ES-I3 (cell line): ENCODE measurements at regions not wholly inside any gene's neighbourhood (a gene's known extent, or its start where the extent isn't known, plus 50 kb on each side); places are given as distances from the start of the nearest gene placed in this dataset.

Experiments used
- H3K36me3 ChIP-seq: 2 replicates; pipeline ENCODE4 v1.6.1; 2013; ENCODE audit warnings: mild to moderate bottlenecking, low read length, control low read depth, moderate library complexity; ENCODE audit not compliant: insufficient read depth
- H3K4me1 ChIP-seq: 2 replicates; pipeline ENCODE4 v1.6.1; 2013; ENCODE audit warnings: mild to moderate bottlenecking, control low read depth, low read length; ENCODE audit not compliant: insufficient read depth
- H3K9ac ChIP-seq: 2 replicates; pipeline ENCODE4 v1.6.1; 2013; ENCODE audit warnings: low read depth, mild to moderate bottlenecking, low read length, moderate library complexity
- H3K9me3 ChIP-seq: 2 replicates; pipeline ENCODE4 v1.6.1; 2013; ENCODE audit warnings: mild to moderate bottlenecking, low read length, moderate library complexity; ENCODE audit not compliant: control insufficient read depth, insufficient read depth

- no peaks in the 10 kb centered on the region for H3K4me1 ChIP-seq
- no peak overlapping the region for H3K9ac ChIP-seq
- no peaks in the 10 kb centered on the region for H3K36me3 ChIP-seq
- H3K9me3 ChIP-seq, result no peaks in the 10 kb centered on the region
These were observed 341.0 kb upstream of the USP24 start for GRCh38 chr1:55555956-55556725.

- Histone ChIP-seq H3K4me1 (no peaks in the 10 kb centered on the region), H3K36me3 (no peaks in the 10 kb centered on the region), H3K9me3 (no peaks in the 10 kb centered on the region), H3K9ac (no peak overlapping the region)
These were observed 339.4 kb upstream of the USP24 start for GRCh38 chr1:55554611-55555010.

DNA sequence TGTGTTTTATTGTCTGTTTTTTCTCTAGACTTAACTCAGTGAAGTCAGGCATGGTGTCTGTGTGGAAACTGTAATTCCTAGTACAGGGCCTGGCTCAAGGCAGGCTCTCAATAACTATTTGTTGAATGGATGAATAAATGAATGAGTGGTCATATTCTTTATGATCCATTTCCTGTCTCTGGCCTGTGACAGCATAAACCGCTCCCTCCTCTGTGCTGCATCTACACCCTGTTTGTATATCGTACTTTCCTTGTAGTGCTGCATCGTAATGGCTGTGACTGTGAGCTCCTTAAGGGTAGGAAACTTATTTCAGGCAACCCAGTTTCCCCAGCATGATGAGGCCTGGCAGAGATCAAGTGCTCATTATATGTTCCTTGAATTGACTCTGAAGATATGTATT, 337.5 kb upstream of the USP24 start:
- no peaks in the 10 kb centered on the region for H3K4me1 ChIP-seq
- no peaks in the 10 kb centered on the region for H3K36me3 ChIP-seq
- H3K9ac ChIP-seq, result no peak overlapping the region
- no peaks in the 10 kb centered on the region for H3K9me3 ChIP-seq

GRCh38 chr1:55547405-55547804, 332.2 kb upstream of the USP24 start:
- H3K4me1 ChIP-seq, result no peaks in the 10 kb centered on the region
- H3K9ac ChIP-seq, result no peak overlapping the region
- H3K36me3 ChIP-seq, result no peaks in the 10 kb centered on the region
- no peaks in the 10 kb centered on the region for H3K9me3 ChIP-seq

DNA sequence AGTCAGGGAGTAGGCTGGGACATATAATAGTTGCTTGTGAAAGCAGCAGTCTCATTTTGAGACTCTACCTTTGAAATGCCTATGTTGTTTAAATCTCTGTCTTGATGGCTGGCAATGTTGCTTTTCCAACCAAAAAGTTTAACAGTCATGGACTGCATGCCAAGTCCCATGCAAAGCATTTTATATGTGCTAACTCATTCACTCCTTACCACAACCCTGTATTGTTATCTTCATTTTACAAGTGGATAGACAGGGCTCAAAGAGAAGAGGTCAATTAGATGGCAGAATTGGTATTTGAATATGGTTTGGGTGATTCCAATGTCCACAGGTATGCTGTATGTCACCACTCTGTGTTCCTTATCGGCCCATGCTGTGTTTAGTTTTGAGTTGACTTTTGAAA, 331.4 kb upstream of the USP24 start:
- Histone ChIP-seq H3K36me3 (no peaks in the 10 kb centered on the region), H3K4me1 (no peaks in the 10 kb centered on the region), H3K9me3 (no peaks in the 10 kb centered on the region), H3K9ac (no peak overlapping the region)

- no peaks in the 10 kb centered on the region for H3K36me3 ChIP-seq
- H3K9ac ChIP-seq, result no peak overlapping the region
- no peaks in the 10 kb centered on the region for H3K9me3 ChIP-seq
- no peaks in the 10 kb centered on the region for H3K4me1 ChIP-seq
These were observed 329.7 kb upstream of the USP24 start for GRCh38 chr1:55544826-55545225.

GRCh38 chr1:55542901-55543504, 327.8 kb upstream of the USP24 start:
- Histone ChIP-seq H3K9me3 (no peaks in the 10 kb centered on the region), H3K9ac (no peak overlapping the region), H3K36me3 (no peaks in the 10 kb centered on the region), H3K4me1 (no peaks in the 10 kb centered on the region)

DNA sequence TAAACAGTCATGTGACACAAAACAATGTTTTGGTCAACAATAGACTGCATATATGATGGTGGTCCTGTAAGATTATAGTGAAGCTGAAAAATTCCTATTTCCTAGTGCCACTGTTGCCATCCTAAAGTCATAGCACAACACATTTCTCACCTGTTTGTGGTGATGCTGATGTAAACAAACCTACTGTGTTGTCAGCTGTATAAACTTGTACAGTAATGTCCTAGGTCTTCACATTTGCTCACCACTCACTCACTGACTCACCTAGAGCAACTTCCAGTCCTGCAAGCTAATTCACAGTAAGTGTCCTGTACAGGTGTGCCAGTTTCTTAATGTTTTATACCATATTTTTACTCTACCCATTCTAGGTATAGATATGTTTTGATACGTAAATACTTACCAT, 326.1 kb upstream of the USP24 start:
- H3K9me3 ChIP-seq, result no peaks in the 10 kb centered on the region
- no peak overlapping the region for H3K9ac ChIP-seq
- H3K36me3 ChIP-seq, result no peaks in the 10 kb centered on the region
- no peaks in the 10 kb centered on the region for H3K4me1 ChIP-seq

DNA sequence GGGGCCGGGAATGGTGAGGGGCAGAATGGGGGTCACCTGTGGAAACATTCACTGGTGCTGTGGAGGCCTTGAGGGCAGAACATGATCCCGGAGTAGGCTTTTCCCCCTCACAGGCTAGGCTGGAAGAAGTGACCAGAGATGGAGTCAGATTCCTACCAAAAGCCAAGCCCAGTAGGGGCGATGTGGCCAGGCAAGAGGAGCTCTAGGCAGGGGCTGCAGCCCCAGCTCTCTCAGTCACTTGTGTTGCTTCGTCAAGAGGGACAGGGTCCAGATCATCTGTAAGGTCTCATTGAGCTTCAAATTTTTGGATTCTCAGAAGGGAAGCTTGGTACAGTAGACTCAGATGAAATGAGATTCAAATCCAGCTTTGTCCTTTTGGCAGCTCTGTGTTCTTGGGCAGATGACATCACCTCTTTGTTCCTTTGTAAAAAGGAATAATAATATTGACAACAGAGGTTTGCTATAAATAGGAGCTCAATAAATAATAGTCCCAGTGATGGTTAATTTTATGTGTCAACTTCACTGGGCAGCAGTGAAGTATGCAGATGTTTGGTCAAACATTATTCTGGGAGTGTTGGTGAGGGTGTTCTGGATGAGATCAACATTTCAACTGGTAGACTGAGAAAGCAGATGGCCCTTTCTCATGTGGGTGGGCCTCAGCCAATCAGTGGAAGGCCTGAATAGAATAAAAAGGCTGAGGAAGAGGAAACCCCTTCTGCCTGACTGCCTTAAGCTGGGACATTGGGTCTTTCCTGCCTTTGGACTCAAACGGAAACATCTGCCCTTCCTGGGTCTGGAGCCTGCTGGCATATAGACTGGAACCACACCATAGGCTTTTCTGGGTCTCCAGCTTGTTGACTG, 324.7 kb upstream of the USP24 start:
- no peaks in the 10 kb centered on the region for H3K36me3 ChIP-seq
- H3K9me3 ChIP-seq, result no peaks in the 10 kb centered on the region
- H3K4me1 ChIP-seq, result no peaks in the 10 kb centered on the region
- no peak overlapping the region for H3K9ac ChIP-seq

- H3K9me3 ChIP-seq, result no peaks in the 10 kb centered on the region
- H3K9ac ChIP-seq, result no peak overlapping the region
- no peaks in the 10 kb centered on the region for H3K36me3 ChIP-seq
- H3K4me1 ChIP-seq, result no peaks in the 10 kb centered on the region
These were observed 323.3 kb upstream of the USP24 start for GRCh38 chr1:55538428-55538827.

- Histone ChIP-seq H3K9me3 (no peaks in the 10 kb centered on the region), H3K36me3 (no peaks in the 10 kb centered on the region), H3K9ac (no peak overlapping the region), H3K4me1 (no peaks in the 10 kb centered on the region)
These were observed 321.3 kb upstream of the USP24 start for GRCh38 chr1:55536545-55536865.

DNA sequence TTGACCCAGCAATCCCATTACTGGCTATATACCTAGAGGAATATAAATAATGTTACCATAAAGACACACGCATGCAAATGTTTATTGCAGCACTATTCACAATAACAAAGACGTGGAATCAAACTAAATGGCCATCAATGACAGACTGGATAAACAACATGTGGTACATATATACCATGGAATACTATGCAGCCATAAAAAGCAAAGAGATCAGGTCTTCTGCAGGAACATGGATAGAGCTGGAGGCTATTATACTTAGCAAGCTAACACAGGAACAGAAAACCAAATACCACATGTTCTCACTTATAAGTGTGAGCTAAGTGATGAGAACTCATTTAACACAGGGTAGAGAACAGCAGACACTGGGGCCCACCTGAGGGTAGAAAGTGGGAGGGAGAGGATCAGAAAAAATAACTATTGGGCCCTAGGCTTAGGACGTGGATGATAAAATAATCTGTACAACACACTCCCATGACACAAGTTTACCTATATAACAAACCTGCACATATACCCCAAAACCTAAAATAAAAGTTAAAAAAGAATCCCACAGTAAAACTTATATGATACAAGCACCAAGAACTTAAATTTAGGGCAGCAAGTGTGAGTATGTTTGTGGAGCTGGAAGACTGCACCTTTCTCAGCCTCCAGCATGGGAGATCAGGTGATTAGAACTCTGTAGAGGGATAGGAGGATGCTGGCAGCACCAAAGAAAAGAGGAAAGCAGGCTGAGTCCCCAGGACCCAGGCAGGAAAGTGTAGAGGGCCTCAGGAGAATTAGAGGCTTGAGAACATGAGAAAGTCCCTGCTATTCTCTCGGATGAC, 320.8 kb upstream of the USP24 start:
- H3K9me3 ChIP-seq, result no peaks in the 10 kb centered on the region
- no peak overlapping the region for H3K9ac ChIP-seq
- H3K4me1 ChIP-seq, result peaks cover 1% of the 10 kb centered on the region; the same call in 1 of the 2 replicates
- no peaks in the 10 kb centered on the region for H3K36me3 ChIP-seq

- no peak overlapping the region for H3K9ac ChIP-seq
- peaks cover 7% of the 10 kb centered on the region; the same call in 1 of the 2 replicates for H3K4me1 ChIP-seq
- H3K36me3 ChIP-seq, result no peaks in the 10 kb centered on the region
- H3K9me3 ChIP-seq, result no peaks in the 10 kb centered on the region
These were observed 319.5 kb upstream of the USP24 start for GRCh38 chr1:55534565-55535121.

DNA sequence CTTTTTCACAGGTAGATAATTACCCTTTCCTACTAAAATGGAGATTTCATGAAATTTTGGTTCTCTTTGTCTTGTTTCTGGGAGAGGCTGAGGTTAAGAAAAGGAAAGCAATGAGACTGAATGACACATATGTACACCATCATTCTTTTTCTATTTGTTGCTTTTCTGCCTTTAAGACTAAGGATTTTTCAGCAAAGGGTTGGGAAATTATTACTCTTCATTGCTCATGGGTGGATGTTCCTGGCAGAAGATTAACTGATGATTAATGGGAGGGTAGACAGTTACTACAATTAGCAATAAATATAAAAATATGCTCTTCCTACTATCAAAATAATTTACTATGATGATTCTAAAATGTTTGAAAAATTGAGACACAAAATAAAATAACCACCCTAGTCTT, 316.5 kb upstream of the USP24 start:
- no peaks in the 10 kb centered on the region for H3K36me3 ChIP-seq
- H3K9ac ChIP-seq, result no peak overlapping the region
- no peaks in the 10 kb centered on the region for H3K9me3 ChIP-seq
- peaks cover 7% of the 10 kb centered on the region; the same call in 1 of the 2 replicates for H3K4me1 ChIP-seq
